CD4-positive, alpha-beta T cell (primary cell): ENCODE measurements at regions not wholly inside any gene's neighbourhood (a gene's known extent, or its start where the extent isn't known, plus 50 kb on each side); places are given as distances from the start of the nearest gene placed in this dataset.
"Not testable (repeated sequence)": the region's sequence is repeated elsewhere in the genome, so short reads cannot be mapped to it uniquely, and the experiment has no call there.

ENCODE experiments used
- ATAC-seq: fragments of 200-7000 bp; cut with Tn5 transposase; one replicate; pipeline ENCODE4 v1.10.0; 2022; ENCODE audit warnings: mild to moderate bottlenecking; ENCODE audit not compliant: poor library complexity
- CTCF ChIA-PET: fragments of 350-600 bp; sonication (Branson Sonifier 250); formaldehyde crosslinking; loops from one replicate; lab custom pipeline; 2021; ENCODE audit warnings: antibody characterized with exemption, inconsistent platforms; lab: Charles Lee
- POLR2A ChIA-PET: fragments of 350-600 bp; sonication (Branson Sonifier 250); formaldehyde crosslinking; loops from one replicate; lab custom pipeline; 2021; ENCODE audit warnings: antibody characterized with exemption, inconsistent platforms; lab: Charles Lee
- DNase-seq, 14 experiments: peaks; one replicate each; pipeline ENCODE4 v3.0.0-alpha.2; 2013 to 2020; ENCODE audit warnings: mixed read lengths in 2 of 14
- H3K27ac ChIP-seq, 2 donors: one replicate each; pipeline versions ENCODE4 v1.5.1 to v1.7.0; 2013; ENCODE audit warnings: low read length in 2 of 2, low read depth in 1 of 2, mild to moderate bottlenecking in 1 of 2
- H3K27me3 ChIP-seq, 2 experiments: 1 replicate in 1 of 2; 2 replicates in 1 of 2; pipeline versions ENCODE4 v1.6.1 to v1.7.0; 2013; ENCODE audit warnings: low read length in 2 of 2, control low read depth in 1 of 2, mild to moderate bottlenecking in 1 of 2, moderate library complexity in 1 of 2; ENCODE audit not compliant: insufficient read depth in 2 of 2, control insufficient read depth in 1 of 2
- H3K36me3 ChIP-seq: one replicate; pipeline ENCODE4 v1.6.1; 2013; ENCODE audit warnings: low read length, control low read depth; ENCODE audit not compliant: insufficient read depth
- H3K4me1 ChIP-seq: one replicate; pipeline ENCODE4 v1.6.1; 2013; ENCODE audit warnings: low read length, control low read depth; ENCODE audit not compliant: insufficient read depth
- H3K4me3 ChIP-seq: one replicate; pipeline ENCODE4 v1.5.1; 2013; ENCODE audit warnings: mild to moderate bottlenecking, low read length, moderate library complexity
- H3K9me3 ChIP-seq, 2 experiments: 1 replicate in 1 of 2; 2 replicates in 1 of 2; pipeline versions ENCODE4 v1.6.1 to v1.7.0; 2013; ENCODE audit warnings: low read length in 2 of 2, mild to moderate bottlenecking in 2 of 2, control low read depth in 1 of 2, moderate library complexity in 1 of 2; ENCODE audit not compliant: control insufficient read depth in 1 of 2, insufficient read depth in 1 of 2
- H3K27ac Mint-ChIP-seq: one replicate; pipeline ENCODE4 v1.8.0; 2020; ENCODE audit warnings: mixed read lengths
- H3K27me3 Mint-ChIP-seq: one replicate; pipeline ENCODE4 v1.8.0; 2021; ENCODE audit warnings: mixed read lengths
- H3K36me3 Mint-ChIP-seq: one replicate; pipeline ENCODE4 v1.8.0; 2021; ENCODE audit warnings: low read depth, mixed read lengths
- H3K4me1 Mint-ChIP-seq: one replicate; pipeline ENCODE4 v1.8.0; 2021; ENCODE audit warnings: low read depth, mixed read lengths
- H3K4me3 Mint-ChIP-seq: one replicate; pipeline ENCODE4 v1.8.0; 2020; ENCODE audit warnings: mild to moderate bottlenecking, mixed read lengths
- H3K9me3 Mint-ChIP-seq: one replicate; pipeline ENCODE4 v1.8.0; 2020; ENCODE audit warnings: mixed read lengths
- intact Hi-C, 2 experiments: fragments of 100-400 bp; cut with DNase I in 1 of 2; cut with micrococcal nuclease in 1 of 2; formaldehyde crosslinking; loops; one replicate each; pipeline versions ENCODE4 v1.15.1 to v1.9.0; 2023 to 2025; cut with DNase I, micrococcal nuclease
- TF ChIP-seq, protein P1 (sequence below): fragments of 200-600 bp; IDR thresholded peaks from one replicate; pipeline ENCODE4 v1.8.0; 2022; ENCODE audit warnings: antibody characterized with exemption, mild to moderate bottlenecking

DNA sequence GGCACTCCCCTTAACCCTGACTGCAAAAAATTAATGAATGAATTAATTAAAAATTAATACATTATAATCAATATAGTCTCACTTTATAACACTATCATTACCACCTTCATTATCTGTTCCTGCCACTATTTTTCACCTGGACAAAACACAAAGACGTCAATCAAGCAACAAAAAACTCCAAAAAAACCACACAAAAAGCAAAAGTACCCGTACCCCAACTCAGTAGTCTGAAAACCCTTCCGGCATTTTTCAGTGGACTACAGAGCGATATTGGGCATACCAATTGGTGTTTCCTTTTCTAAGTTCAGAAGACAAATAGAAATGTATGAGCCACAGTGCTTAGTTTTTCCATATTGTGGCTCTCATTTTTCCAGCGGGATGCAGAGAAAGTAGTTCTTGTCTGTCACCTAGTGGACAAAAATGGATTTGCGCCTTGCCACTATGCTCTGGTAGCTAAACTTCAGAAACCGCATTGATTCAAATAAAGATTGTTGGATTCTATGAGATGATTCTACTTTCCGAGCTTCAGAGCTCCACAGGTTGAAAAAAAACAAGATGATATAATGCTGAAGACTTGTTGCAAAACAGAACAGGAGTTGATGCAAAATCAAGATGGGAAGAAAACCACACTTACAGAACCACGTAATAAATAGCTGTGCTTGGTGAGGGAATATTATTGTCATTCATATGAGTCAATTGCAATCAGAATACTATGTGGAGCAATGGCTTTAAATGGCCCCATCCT is 50.6 kb upstream of the ITGB1 start:
- CTCF ChIA-PET: interaction anchor here (0.6 to 4.3 kb wide), 27 partner anchors 11 to 639 kb away, joined by 3 to 33 read pairs (median 4); no protein-coding TSS in a partner anchor
- H3K27me3 Mint-ChIP-seq: peaks cover 6% of the 10 kb centered on the region
- H3K27me3 ChIP-seq: no peaks in the 10 kb centered on the region
- peaks cover 49% of the 10 kb centered on the region for H3K4me1 Mint-ChIP-seq
- TF ChIP-seq, protein P1, sequence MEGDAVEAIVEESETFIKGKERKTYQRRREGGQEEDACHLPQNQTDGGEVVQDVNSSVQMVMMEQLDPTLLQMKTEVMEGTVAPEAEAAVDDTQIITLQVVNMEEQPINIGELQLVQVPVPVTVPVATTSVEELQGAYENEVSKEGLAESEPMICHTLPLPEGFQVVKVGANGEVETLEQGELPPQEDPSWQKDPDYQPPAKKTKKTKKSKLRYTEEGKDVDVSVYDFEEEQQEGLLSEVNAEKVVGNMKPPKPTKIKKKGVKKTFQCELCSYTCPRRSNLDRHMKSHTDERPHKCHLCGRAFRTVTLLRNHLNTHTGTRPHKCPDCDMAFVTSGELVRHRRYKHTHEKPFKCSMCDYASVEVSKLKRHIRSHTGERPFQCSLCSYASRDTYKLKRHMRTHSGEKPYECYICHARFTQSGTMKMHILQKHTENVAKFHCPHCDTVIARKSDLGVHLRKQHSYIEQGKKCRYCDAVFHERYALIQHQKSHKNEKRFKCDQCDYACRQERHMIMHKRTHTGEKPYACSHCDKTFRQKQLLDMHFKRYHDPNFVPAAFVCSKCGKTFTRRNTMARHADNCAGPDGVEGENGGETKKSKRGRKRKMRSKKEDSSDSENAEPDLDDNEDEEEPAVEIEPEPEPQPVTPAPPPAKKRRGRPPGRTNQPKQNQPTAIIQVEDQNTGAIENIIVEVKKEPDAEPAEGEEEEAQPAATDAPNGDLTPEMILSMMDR: peak; percentile 100
- H3K4me3 ChIP-seq: peak overlapping the region; percentile 32
- H3K4me3 Mint-ChIP-seq: peak overlapping the region; percentile 88
- H3K36me3 Mint-ChIP-seq: no peaks in the 10 kb centered on the region
- peak overlapping the region in 1 of 2 donors; percentile 74 for H3K27ac ChIP-seq
- POLR2A ChIA-PET: interaction anchor here (0.7 to 2.5 kb wide), 12 partner anchors 20 to 630 kb away, joined by 3 to 13 read pairs (median 4); partner anchors contain the start of gene CCDC7
- no peaks in the 10 kb centered on the region for H3K36me3 ChIP-seq
- H3K9me3 ChIP-seq: no peaks in the 10 kb centered on the region
- peak; percentile 29 to 85 (median 46) for DNase-seq
- peaks cover 48% of the 10 kb centered on the region for H3K4me1 ChIP-seq
- intact Hi-C loops: loop anchor here (1.0 to 10.0 kb wide), 9 partner anchors 71 to 821 kb away; no protein-coding TSS in a partner anchor
- no peaks in the 10 kb centered on the region for H3K9me3 Mint-ChIP-seq
- H3K27ac Mint-ChIP-seq: peak overlapping the region; percentile 87
- peak; percentile 51 for ATAC-seq

GRCh38 chr10:33007731-33008381 is 49.8 kb upstream of the ITGB1 start:
- H3K4me1 Mint-ChIP-seq: peaks cover 49% of the 10 kb centered on the region
- not testable (repeated sequence) for H3K27ac Mint-ChIP-seq

More at GRCh38 chr10:33007731-33008381, 49.8 kb upstream of the ITGB1 start:
- ATAC-seq, H3K4me3 Mint-ChIP-seq, H3K36me3 ChIP-seq, H3K27me3 Mint-ChIP-seq, H3K4me3 ChIP-seq, DNase-seq, H3K27me3 ChIP-seq, H3K9me3 Mint-ChIP-seq, H3K36me3 Mint-ChIP-seq, H3K9me3 ChIP-seq, H3K27ac ChIP-seq: not testable (repeated sequence)
- POLR2A ChIA-PET: interaction anchor here (0.7 kb wide), 1 partner anchor 26 kb away, joined by 3 read pairs; no protein-coding TSS in a partner anchor
- CTCF ChIA-PET: interaction anchor here (1.2 to 4.3 kb wide), 2 partner anchors 25 to 147 kb away, joined by 6 to 33 read pairs; no protein-coding TSS in a partner anchor
- peaks cover 48% of the 10 kb centered on the region for H3K4me1 ChIP-seq
- intact Hi-C loops: loop anchor here (1.0 to 10.0 kb wide), 9 partner anchors 71 to 821 kb away; no protein-coding TSS in a partner anchor
